Activated naive CD8-positive, alpha-beta T cell treated with anti-CD3 and anti-CD28 coated beads, Interleukin-2, amount 50 U/mL, for 24 hours (primary cell): ENCODE measurements at regions not wholly inside any gene's neighbourhood (a gene's known extent, or its start where the extent isn't known, plus 50 kb on each side); places are given as distances from the start of the nearest gene placed in this dataset.

Source experiments
- ATAC-seq: fragments of 150-1000 bp; cut with Tn5 transposase; one replicate; pipeline ENCODE4 v1.10.0; 2021
- DNase-seq: peaks from one replicate; pipeline ENCODE4 v3.0.0; 2021
- H3K27ac Mint-ChIP-seq: one replicate; pipeline ENCODE4 v1.8.0; 2021; ENCODE audit warnings: mild to moderate bottlenecking, mixed read lengths
- H3K27me3 Mint-ChIP-seq: one replicate; pipeline ENCODE4 v1.8.0; 2021; ENCODE audit warnings: mixed read lengths
- H3K36me3 Mint-ChIP-seq: one replicate; pipeline ENCODE4 v1.8.0; 2021; ENCODE audit warnings: low read depth, mixed read lengths
- H3K4me1 Mint-ChIP-seq: one replicate; pipeline ENCODE4 v1.8.0; 2021; ENCODE audit warnings: mixed read lengths
- H3K4me3 Mint-ChIP-seq: one replicate; pipeline ENCODE4 v1.8.0; 2021; ENCODE audit warnings: mild to moderate bottlenecking, moderate library complexity, mixed read lengths
- H3K9me3 Mint-ChIP-seq: one replicate; pipeline ENCODE4 v1.8.0; 2021; ENCODE audit warnings: mixed read lengths

DNA sequence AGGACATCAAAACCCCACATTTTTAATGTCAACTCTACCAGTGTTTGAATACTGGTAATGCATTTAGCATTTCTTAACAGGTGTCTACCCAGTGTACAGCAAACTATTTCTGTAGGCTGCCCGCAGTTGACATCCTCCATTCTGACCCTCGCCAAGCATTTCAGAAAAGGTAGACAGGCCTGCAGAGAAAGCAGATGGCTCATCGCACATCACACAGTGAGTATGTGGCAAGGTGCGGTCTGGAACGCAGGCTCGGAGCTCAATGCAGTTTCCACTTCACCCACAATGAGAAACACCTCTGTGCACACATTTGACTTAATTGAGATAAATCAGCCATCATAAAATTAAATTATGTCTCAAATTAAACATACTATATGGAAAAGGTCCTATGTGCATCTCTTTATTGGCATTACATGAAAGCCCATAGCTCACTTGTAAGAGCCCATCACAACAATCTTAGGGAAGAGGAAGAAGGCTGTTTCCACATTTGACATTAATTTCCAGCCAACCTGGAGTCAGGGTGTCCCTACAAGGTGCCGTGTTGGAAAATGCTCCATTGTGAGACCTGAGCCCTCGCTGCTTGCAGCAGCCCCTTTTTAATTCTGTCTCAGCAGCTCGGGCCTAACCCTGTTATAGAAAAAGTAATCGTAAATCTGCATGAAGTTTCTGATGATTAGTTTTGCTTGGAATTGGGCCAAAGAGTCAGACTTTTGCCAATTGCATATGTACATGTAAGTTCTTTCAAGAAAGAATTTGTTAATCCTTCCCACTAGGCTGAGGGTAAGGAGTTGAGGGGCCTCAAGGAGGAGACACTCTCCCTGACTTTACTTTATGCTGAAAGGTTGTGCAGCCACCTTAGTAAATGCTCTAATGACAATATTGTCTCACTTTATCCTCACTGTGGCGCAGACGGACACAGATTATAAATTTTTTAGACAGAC is 378.7 kb upstream of the DYNLRB2 start:
- DNase-seq (no peak), ATAC-seq (no peak)
- Mint-ChIP-seq H3K27me3 (no peaks in the 10 kb centered on the region), H3K27ac (no peak overlapping the region), H3K9me3 (no peaks in the 10 kb centered on the region), H3K4me1 (no peaks in the 10 kb centered on the region), H3K4me3 (no peak overlapping the region), H3K36me3 (no peaks in the 10 kb centered on the region)

DNA sequence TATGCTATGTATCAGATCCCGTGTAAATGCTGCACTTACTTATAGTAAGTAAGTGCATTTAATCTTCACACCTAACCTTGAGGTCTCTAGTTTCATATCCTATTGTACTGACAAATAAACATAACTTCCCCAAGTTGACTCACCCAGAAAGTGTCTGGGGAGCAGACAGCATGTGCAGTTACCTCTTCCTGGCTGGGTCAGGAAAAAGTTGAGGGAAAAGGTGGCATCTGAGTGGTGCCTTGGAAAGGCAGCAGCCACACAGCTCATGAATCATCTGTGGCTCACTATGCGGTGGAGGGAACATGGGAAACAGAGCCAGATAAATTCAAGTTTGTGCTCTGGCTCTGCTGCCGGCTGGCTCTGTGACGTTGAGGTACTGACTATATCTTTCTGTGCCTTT is 382.0 kb upstream of the DYNLRB2 start:
- Mint-ChIP-seq H3K4me3 (no peak overlapping the region), H3K36me3 (no peaks in the 10 kb centered on the region), H3K4me1 (no peaks in the 10 kb centered on the region), H3K9me3 (no peaks in the 10 kb centered on the region), H3K27me3 (no peaks in the 10 kb centered on the region), H3K27ac (no peak overlapping the region)
- ATAC-seq (no peak), DNase-seq (no peak)

DNA sequence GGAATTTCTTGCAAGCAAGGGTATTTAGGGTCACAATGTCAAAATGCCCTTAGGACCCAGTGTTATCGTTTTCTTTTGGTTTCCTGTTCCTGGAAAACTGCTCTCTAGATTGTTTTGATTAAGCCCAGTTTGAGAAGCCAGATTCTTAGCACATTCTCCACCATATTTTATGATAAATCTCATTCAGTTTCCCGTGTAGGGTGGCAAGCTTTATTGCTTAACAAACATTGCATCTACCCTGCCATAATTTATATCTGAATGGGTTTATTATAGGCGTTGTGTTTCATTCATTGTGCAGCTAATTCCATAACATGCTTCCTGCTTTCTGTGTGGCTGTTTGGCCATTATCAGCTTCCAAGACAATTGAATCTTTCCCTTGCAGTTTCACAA is 389.1 kb upstream of the DYNLRB2 start:
- H3K4me3 Mint-ChIP-seq = no peak overlapping the region
- H3K27me3 Mint-ChIP-seq = no peaks in the 10 kb centered on the region
- H3K4me1 Mint-ChIP-seq = no peaks in the 10 kb centered on the region
- no peaks in the 10 kb centered on the region for H3K9me3 Mint-ChIP-seq
- DNase-seq (no peak), ATAC-seq (no peak)
- no peaks in the 10 kb centered on the region for H3K36me3 Mint-ChIP-seq
- no peak overlapping the region for H3K27ac Mint-ChIP-seq

DNA sequence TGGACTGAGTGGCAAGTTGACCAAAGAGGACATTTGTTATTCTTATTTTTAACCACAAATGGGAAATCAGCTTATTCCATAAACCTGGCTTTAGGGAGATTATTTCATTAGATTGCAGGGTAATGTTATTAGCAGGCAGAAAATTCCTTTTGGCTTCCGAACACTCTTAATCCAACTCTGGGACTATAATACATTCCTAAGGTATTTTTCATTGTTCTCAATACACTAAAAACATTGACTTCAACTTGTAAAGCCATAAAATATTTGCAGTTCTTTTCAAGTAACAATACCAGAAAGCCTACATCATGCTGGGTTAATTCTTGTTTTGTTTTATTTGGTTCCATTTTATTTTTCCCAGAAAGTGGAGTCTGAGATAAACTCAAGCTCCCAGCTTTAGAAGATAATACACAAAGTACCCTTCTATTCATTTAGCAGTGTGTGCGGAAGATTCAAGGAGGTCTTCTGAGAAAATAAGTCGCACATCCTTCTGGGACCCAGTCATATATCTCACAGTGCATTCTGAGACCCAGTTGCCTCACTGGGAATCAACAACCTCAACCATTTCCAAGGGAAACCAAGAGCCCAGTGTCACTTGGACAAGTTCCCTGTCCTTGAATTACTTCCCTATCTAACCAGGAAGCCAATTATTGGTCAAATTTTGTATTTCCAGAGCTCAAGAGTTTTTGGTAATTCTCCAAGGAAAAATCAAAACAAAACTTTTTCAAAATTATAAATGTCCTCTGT is 389.6 kb upstream of the DYNLRB2 start:
- H3K27me3 Mint-ChIP-seq = no peaks in the 10 kb centered on the region
- DNase-seq = no peak
- ATAC-seq = no peak
- H3K36me3 Mint-ChIP-seq = no peaks in the 10 kb centered on the region
- no peaks in the 10 kb centered on the region for H3K9me3 Mint-ChIP-seq
- H3K4me1 Mint-ChIP-seq = no peaks in the 10 kb centered on the region
- no peak overlapping the region for H3K4me3 Mint-ChIP-seq
- H3K27ac Mint-ChIP-seq = no peak overlapping the region

DNA sequence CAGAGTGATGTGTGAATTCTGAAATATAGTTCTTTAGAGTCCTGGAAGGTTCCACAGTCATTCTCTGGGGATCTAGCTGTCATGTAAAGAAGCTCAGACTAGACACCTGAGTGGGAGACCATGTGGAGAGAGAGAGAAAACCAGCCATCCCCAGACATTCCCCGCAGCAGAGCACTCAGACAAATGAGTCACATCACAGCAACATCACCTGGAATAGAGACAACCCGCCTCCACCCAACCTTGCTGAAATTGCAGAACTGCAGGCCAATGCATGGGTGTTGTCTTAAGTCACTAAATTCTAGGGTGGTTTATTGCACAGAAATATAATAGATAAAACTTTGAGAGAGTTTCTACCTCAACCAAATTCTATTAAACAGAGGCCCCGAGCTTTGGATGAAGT is 392.0 kb upstream of the DYNLRB2 start:
- peaks cover 3% of the 10 kb centered on the region for H3K9me3 Mint-ChIP-seq
- H3K27ac Mint-ChIP-seq = no peak overlapping the region
- DNase-seq = no peak
- H3K4me1 Mint-ChIP-seq = no peaks in the 10 kb centered on the region
- H3K27me3 Mint-ChIP-seq = no peaks in the 10 kb centered on the region
- ATAC-seq = no peak
- no peak overlapping the region for H3K4me3 Mint-ChIP-seq
- no peaks in the 10 kb centered on the region for H3K36me3 Mint-ChIP-seq

DNA sequence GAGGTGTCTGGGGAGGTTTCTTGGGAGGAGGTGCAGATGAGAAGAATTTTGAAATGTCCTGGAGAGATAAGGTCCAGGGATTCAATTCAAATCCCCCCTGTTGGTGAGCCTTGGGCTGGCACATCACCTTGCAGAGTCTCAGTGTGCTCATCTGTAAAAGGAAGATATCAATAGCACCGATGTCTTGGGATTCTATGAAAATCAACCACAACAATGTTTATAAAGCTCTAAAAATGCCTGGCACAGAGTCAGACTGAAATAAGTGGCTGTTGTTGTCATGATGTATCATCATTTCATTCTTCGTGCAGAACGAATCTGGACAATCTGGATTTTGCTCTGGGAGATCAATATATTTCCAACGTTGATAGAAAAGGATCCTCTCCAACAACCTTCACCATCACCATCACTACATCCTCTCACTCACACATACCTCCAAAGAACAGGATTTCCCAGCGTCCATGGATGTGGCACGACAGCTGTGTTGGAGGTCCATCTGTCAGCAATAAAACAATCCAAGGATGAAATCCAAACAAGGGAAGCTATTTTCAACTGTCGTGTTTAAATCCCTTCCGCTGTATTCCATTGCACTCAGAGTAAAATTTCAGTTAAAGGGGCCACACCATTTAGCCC is 393.7 kb upstream of the DYNLRB2 start:
- Mint-ChIP-seq H3K4me1 (no peaks in the 10 kb centered on the region), H3K27ac (no peak overlapping the region), H3K4me3 (no peak overlapping the region), H3K36me3 (no peaks in the 10 kb centered on the region), H3K9me3 (peaks cover 8% of the 10 kb centered on the region), H3K27me3 (no peaks in the 10 kb centered on the region)
- ATAC-seq = no peak
- DNase-seq = no peak

DNA sequence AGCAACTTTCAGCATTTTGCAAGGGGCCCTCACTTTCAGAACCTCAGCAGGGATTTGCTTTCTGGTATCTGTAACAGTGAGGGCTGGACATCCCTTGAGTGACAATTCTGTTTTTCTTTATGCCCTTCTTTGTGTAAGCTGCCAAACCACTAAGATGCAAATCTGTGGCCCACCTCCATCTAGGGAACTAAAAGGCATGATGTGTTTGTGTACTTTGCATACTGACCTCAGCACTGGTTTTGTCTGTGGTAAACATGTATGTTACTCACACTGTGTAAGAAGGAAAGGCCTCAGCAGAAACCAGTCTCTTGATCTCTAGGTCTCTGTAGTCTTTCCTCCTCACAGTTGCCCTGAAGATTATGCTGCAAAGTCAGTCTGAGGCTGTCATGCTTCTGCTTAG is 396.6 kb upstream of the DYNLRB2 start:
- H3K9me3 Mint-ChIP-seq = peaks cover 12% of the 10 kb centered on the region
- ATAC-seq (no peak), DNase-seq (no peak)
- H3K27me3 Mint-ChIP-seq = peaks cover 3% of the 10 kb centered on the region
- H3K4me3 Mint-ChIP-seq = no peak overlapping the region
- no peaks in the 10 kb centered on the region for H3K36me3 Mint-ChIP-seq
- no peak overlapping the region for H3K27ac Mint-ChIP-seq
- H3K4me1 Mint-ChIP-seq = no peaks in the 10 kb centered on the region

DNA sequence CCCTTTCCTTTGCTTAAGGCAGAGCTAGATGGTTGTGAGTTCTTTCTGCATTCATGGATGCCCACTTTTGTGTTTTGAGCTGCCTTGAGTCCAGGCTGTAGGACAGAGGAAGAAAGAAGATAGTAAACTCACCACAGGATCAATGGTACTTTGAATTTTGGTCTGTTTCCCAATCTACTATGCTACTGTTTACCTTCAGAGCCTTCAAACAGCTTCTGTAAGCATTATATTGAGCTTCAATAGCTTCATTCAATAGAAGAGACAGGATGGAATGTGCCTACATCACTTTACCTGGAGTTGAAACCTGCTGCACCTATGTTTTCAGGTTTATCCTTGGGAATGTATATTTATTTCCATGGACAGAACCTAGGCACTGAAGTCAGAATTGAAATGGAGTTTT is 397.9 kb upstream of the DYNLRB2 start:
- H3K4me1 Mint-ChIP-seq = no peaks in the 10 kb centered on the region
- no peaks in the 10 kb centered on the region for H3K36me3 Mint-ChIP-seq
- peaks cover 3% of the 10 kb centered on the region for H3K27me3 Mint-ChIP-seq
- H3K27ac Mint-ChIP-seq = no peak overlapping the region
- no peak for ATAC-seq
- H3K4me3 Mint-ChIP-seq = no peak overlapping the region
- DNase-seq = no peak
- peaks cover 12% of the 10 kb centered on the region for H3K9me3 Mint-ChIP-seq

DNA sequence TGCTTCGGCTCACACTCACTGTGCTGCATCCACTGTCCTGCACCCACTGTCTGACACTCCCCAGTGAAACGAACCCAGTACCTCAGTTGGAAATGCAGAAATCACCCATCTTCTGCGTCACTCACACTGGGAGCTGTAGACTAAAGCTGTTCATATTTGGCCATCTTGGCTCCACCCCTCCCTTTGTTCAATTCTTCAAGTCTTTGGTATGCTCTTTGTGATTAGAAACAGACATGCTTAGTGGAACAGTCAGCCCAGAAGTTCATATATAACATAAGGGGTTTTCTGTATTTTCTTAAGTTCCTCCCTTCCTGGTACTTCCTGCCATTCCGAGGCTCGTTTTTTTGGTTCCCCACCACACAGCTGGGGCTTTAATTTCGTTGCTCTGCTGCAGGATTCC is 398.5 kb upstream of the DYNLRB2 start:
- ATAC-seq (no peak), DNase-seq (no peak)
- Mint-ChIP-seq H3K4me3 (no peak overlapping the region), H3K36me3 (no peaks in the 10 kb centered on the region), H3K4me1 (no peaks in the 10 kb centered on the region), H3K9me3 (peaks cover 16% of the 10 kb centered on the region), H3K27me3 (peaks cover 3% of the 10 kb centered on the region), H3K27ac (no peak overlapping the region)

DNA sequence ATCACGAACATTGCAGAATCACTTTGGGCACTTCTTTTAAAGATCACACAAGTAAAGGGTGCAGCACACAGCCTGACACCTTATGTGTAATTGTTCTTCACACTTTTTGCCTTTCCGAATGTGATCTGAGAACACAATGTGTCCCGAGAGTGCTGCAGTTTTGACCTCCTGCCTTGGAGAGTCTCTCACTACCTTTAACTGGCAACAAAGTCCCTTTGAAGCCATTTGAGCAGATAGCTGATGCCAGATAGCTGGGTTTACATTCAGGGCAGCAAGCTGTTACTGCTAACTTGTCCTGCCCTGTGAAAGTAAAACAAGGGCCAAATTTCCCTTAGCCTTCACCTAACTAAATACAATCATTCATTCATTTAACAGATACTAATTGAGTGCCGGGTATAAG is 411.0 kb upstream of the DYNLRB2 start:
- DNase-seq = no peak
- Mint-ChIP-seq H3K9me3 (no peaks in the 10 kb centered on the region), H3K4me3 (no peak overlapping the region), H3K4me1 (no peaks in the 10 kb centered on the region), H3K36me3 (no peaks in the 10 kb centered on the region), H3K27me3 (no peaks in the 10 kb centered on the region), H3K27ac (no peak overlapping the region)
- no peak for ATAC-seq

DNA sequence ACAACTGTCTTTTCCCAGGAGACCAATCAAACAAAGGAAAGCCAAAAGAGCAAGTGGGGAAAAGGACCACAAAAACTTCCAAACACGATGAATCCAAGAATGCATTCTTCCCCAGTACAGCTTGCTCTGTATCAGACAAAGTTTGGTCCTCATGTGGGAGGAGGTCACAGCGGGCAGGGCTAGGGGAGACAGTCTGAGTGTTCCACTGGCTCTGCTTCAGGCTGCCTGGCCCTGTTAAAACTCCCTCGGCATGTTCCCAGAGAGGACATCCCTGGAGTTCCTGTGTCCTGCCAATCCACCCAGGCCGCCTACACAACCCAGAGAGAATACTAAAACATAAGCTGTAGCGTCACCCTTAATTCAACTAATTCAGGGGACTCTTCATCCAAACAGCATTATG is 415.1 kb upstream of the DYNLRB2 start:
- H3K36me3 Mint-ChIP-seq = no peaks in the 10 kb centered on the region
- H3K4me3 Mint-ChIP-seq = no peak overlapping the region
- DNase-seq (no peak), ATAC-seq (no peak)
- H3K27me3 Mint-ChIP-seq = peaks cover 2% of the 10 kb centered on the region
- no peak overlapping the region for H3K27ac Mint-ChIP-seq
- no peaks in the 10 kb centered on the region for H3K4me1 Mint-ChIP-seq
- no peaks in the 10 kb centered on the region for H3K9me3 Mint-ChIP-seq

DNA sequence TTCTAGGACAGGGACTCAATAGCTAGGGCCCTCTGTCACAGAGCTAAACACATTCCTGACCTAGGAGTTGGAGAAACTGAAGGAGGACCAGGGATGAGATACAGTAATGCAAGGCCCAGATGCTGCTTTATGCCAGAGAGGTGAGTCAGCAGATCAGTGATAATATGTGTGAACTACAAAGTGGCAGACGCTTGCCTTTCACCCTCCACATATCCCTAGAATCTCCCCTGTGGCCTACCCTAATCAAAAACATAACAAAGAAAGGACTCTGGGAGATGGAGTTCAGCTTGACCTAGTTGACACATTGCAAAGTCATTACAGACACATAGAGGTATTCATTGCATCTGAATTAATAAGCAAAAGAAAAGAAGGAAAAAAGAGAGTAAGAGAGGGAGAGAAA is 417.6 kb upstream of the DYNLRB2 start:
- no peaks in the 10 kb centered on the region for H3K36me3 Mint-ChIP-seq
- ATAC-seq = no peak
- H3K9me3 Mint-ChIP-seq = no peaks in the 10 kb centered on the region
- H3K4me1 Mint-ChIP-seq = no peaks in the 10 kb centered on the region
- DNase-seq = no peak
- no peak overlapping the region for H3K27ac Mint-ChIP-seq
- no peak overlapping the region for H3K4me3 Mint-ChIP-seq
- H3K27me3 Mint-ChIP-seq = peaks cover 4% of the 10 kb centered on the region

DNA sequence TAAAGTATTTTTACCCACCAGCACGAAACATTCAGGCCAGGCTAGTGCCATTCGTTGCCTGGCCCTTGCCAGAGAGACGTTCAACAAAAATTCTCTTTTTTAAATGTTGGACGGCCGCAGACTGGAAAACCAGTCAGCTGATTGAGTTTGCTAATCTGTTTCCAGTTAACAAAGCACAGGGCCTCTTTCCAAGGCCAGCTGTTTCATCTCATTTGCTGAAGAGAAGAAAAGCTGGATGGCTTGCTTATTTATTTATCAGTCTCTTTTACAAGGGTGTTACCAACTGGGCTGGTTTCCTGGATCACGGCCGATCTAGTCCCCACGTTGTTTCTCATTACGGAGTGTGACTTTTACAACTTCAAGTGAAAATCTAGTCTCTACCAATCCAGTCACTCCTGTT is 418.7 kb upstream of the DYNLRB2 start:
- no peak for DNase-seq

DNA sequence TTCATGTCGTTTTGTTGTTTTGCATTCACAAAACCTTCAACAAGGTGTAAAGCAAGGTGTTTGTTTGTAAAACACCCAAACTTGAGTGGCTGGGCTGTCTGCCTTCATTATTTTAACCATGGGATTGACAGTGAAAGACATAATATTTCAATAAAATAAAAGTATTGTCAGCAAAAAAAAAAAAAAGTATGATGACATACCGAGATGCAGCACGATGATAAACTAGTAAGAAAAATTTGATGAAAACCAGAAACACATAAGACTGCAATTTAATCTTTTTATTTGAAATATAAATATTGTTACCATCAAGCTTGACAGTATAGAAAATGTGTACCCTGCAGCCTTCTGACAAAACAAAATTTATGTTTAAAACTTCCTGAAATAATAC is 419.3 kb upstream of the DYNLRB2 start:
- H3K27me3 Mint-ChIP-seq = peaks cover 4% of the 10 kb centered on the region
- no peak overlapping the region for H3K4me3 Mint-ChIP-seq
- ATAC-seq (no peak), DNase-seq (no peak)
- H3K36me3 Mint-ChIP-seq = no peaks in the 10 kb centered on the region
- H3K4me1 Mint-ChIP-seq = no peaks in the 10 kb centered on the region
- no peaks in the 10 kb centered on the region for H3K9me3 Mint-ChIP-seq
- no peak overlapping the region for H3K27ac Mint-ChIP-seq

More for the DNA sequence above, 418.7 kb upstream of the DYNLRB2 start:
- ATAC-seq = no peak
- Mint-ChIP-seq H3K9me3 (no peaks in the 10 kb centered on the region), H3K4me1 (no peaks in the 10 kb centered on the region), H3K4me3 (no peak overlapping the region), H3K36me3 (no peaks in the 10 kb centered on the region), H3K27ac (no peak overlapping the region), H3K27me3 (peaks cover 4% of the 10 kb centered on the region)
